ENCODE measurements at regions not wholly inside any gene's neighbourhood (a gene's known extent, or its start where the extent isn't known, plus 50 kb on each side); places are given as distances from the start of the nearest gene placed in this dataset.

- Histone ChIP-seq H3K4me3 (no peak overlapping the region), H3K36me3 (ENCODE audit: control insufficient read depth in 2 of 2, insufficient read depth in 2 of 2, low read length in 1 of 2) (no peaks in the 10 kb centered on the region), H3K27ac (ENCODE audit: control insufficient read depth, insufficient read depth) (no peak overlapping the region), H3K27me3 (replicated peaks in 1 of 2; ENCODE audit: control insufficient read depth in 2 of 2, insufficient read depth in 2 of 2, low read length in 1 of 2) (no peaks in the 10 kb centered on the region), H4K20me1 (ENCODE audit: control insufficient read depth, insufficient read depth) (no peaks in the 10 kb centered on the region), H2AFZ (ENCODE audit: control insufficient read depth, low read depth, low read length) (no peak overlapping the region), H3K9me3 (replicated peaks; ENCODE audit: control insufficient read depth, insufficient read depth, low read length) (peaks cover 2% of the 10 kb centered on the region; the same call in 2 of the 3 replicates), H3K79me2 (ENCODE audit: control insufficient read depth, insufficient read depth, low read length) (no peaks in the 10 kb centered on the region), H3K4me2 (ENCODE audit: control insufficient read depth, insufficient read depth) (no peak overlapping the region), H3K9ac (ENCODE audit: control insufficient read depth, insufficient read depth, low read length) (no peak overlapping the region), H3K4me1 (ENCODE audit: control insufficient read depth, insufficient read depth, low read length) (no peaks in the 10 kb centered on the region)
- FAIRE-seq = no peak
- intact Hi-C loops (cut with micrococcal nuclease; ENCODE audit: unreplicated experiment) (no loop called here), in situ Hi-C loops (cut with MboI) (no loop called here)
- TF ChIP-seq IKZF2 (IDR thresholded peaks at IDR 0.05) = no peak
- ChIA-PET POLR2A (no interaction called here), RAD21 (ENCODE audit: unreplicated experiment) (no interaction called here), SMC1A (ENCODE audit: uncharacterized antibody, unreplicated experiment) (no interaction called here), CTCF (no interaction called here)
- ATAC-seq = no peak
- 8% methylated on average over 4 of the region's 4 CpGs for WGBS (ENCODE audit: insufficient coverage, insufficient replicate concordance, low lambda C conversion rate, missing lambda C conversion rate)
- BruUV-seq (replicated peaks) = no TSS peak
- DNase-seq (ENCODE audit: low read depth, low spot score) = no peak
Measured at GRCh38 chr2:217353591-217353990, 493.7 kb upstream of the TNP1 start.

GRCh38 chr2:217351378-217351777, 491.5 kb upstream of the TNP1 start:
- Histone ChIP-seq H3K79me2 (ENCODE audit: control insufficient read depth, insufficient read depth, low read length) (no peaks in the 10 kb centered on the region), H3K4me3 (no peak overlapping the region), H3K27me3 (replicated peaks in 1 of 2; ENCODE audit: control insufficient read depth in 2 of 2, insufficient read depth in 2 of 2, low read length in 1 of 2) (no peaks in the 10 kb centered on the region), H3K36me3 (ENCODE audit: control insufficient read depth in 2 of 2, insufficient read depth in 2 of 2, low read length in 1 of 2) (no peaks in the 10 kb centered on the region), H4K20me1 (ENCODE audit: control insufficient read depth, insufficient read depth) (no peaks in the 10 kb centered on the region), H3K9ac (ENCODE audit: control insufficient read depth, insufficient read depth, low read length) (no peak overlapping the region), H2AFZ (ENCODE audit: control insufficient read depth, low read depth, low read length) (no peak overlapping the region), H3K27ac (ENCODE audit: control insufficient read depth, insufficient read depth) (no peak overlapping the region), H3K9me3 (replicated peaks; ENCODE audit: control insufficient read depth, insufficient read depth, low read length) (peaks cover 2% of the 10 kb centered on the region; the same call in 2 of the 3 replicates), H3K4me1 (ENCODE audit: control insufficient read depth, insufficient read depth, low read length) (no peaks in the 10 kb centered on the region), H3K4me2 (ENCODE audit: control insufficient read depth, insufficient read depth) (no peak overlapping the region)
- FAIRE-seq (no peak), ATAC-seq (no peak), DNase-seq (ENCODE audit: low read depth, low spot score) (no peak)
- ChIA-PET CTCF (no interaction called here), RAD21 (ENCODE audit: unreplicated experiment) (no interaction called here), POLR2A (no interaction called here), SMC1A (ENCODE audit: uncharacterized antibody, unreplicated experiment) (no interaction called here)
- intact Hi-C loops (cut with micrococcal nuclease; ENCODE audit: unreplicated experiment) (no loop called here), in situ Hi-C loops (cut with MboI) (no loop called here)
- BruUV-seq (replicated peaks) = no TSS peak
- TF ChIP-seq, protein P1, sequence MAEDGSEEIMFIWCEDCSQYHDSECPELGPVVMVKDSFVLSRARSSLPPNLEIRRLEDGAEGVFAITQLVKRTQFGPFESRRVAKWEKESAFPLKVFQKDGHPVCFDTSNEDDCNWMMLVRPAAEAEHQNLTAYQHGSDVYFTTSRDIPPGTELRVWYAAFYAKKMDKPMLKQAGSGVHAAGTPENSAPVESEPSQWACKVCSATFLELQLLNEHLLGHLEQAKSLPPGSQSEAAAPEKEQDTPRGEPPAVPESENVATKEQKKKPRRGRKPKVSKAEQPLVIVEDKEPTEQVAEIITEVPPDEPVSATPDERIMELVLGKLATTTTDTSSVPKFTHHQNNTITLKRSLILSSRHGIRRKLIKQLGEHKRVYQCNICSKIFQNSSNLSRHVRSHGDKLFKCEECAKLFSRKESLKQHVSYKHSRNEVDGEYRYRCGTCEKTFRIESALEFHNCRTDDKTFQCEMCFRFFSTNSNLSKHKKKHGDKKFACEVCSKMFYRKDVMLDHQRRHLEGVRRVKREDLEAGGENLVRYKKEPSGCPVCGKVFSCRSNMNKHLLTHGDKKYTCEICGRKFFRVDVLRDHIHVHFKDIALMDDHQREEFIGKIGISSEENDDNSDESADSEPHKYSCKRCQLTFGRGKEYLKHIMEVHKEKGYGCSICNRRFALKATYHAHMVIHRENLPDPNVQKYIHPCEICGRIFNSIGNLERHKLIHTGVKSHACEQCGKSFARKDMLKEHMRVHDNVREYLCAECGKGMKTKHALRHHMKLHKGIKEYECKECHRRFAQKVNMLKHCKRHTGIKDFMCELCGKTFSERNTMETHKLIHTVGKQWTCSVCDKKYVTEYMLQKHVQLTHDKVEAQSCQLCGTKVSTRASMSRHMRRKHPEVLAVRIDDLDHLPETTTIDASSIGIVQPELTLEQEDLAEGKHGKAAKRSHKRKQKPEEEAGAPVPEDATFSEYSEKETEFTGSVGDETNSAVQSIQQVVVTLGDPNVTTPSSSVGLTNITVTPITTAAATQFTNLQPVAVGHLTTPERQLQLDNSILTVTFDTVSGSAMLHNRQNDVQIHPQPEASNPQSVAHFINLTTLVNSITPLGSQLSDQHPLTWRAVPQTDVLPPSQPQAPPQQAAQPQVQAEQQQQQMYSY (CRISPR knock-in tag; IDR thresholded peaks at IDR 0.05) = no peak
- TF ChIP-seq NFYA (IDR thresholded peaks at IDR 0.05; ENCODE audit: borderline replicate concordance, low read depth, low read length) = no peak
- no peak for TF ChIP-seq RFX5 (IDR thresholded peaks at IDR 0.05; ENCODE audit: low read depth, low read length)
- TF ChIP-seq LARP7 (IDR thresholded peaks at IDR 0.05) = no peak
- TF ChIP-seq POLR2AphosphoS2 (IDR thresholded peaks at IDR 0.05; ENCODE audit: low read depth, low read length) = no peak
- TF ChIP-seq KAT2A (conservative IDR thresholded peaks at IDR 0.05; ENCODE audit: control insufficient read depth, low read depth, low read length) = no peak
- TF ChIP-seq CUX1 (IDR thresholded peaks at IDR 0.05; ENCODE audit: insufficient replicate concordance, low read depth, low read length) = no peak
- no peak for TF ChIP-seq SIN3A (IDR thresholded peaks at IDR 0.05; ENCODE audit: low read depth, low read length)
- TF ChIP-seq ZNF207 (IDR thresholded peaks at IDR 0.05; ENCODE audit: borderline replicate concordance) = no peak
- WGBS (ENCODE audit: insufficient coverage, insufficient replicate concordance, low lambda C conversion rate, missing lambda C conversion rate) = 45% methylated on average over 5 of the region's 5 CpGs

Data from GM12878 (cell line).